B cell (primary cell): ENCODE measurements at regions not wholly inside any gene's neighbourhood (a gene's known extent, or its start where the extent isn't known, plus 50 kb on each side); places are given as distances from the start of the nearest gene placed in this dataset.

Experiments
- CTCF ChIP-seq: fragments of 200-600 bp; IDR thresholded peaks from one replicate; pipeline ENCODE4 v1.8.0; 2022; ENCODE audit warnings: antibody characterized with exemption, mild to moderate bottlenecking
- EZH2 ChIP-seq: IDR thresholded peaks from 2 replicates; pipeline ENCODE4 v1.6.1; 2012; ENCODE audit warnings: borderline replicate concordance, low read depth, mild to moderate bottlenecking, moderate library complexity, low read length; ENCODE audit not compliant: insufficient read depth, poor library complexity, severe bottlenecking

DNA sequence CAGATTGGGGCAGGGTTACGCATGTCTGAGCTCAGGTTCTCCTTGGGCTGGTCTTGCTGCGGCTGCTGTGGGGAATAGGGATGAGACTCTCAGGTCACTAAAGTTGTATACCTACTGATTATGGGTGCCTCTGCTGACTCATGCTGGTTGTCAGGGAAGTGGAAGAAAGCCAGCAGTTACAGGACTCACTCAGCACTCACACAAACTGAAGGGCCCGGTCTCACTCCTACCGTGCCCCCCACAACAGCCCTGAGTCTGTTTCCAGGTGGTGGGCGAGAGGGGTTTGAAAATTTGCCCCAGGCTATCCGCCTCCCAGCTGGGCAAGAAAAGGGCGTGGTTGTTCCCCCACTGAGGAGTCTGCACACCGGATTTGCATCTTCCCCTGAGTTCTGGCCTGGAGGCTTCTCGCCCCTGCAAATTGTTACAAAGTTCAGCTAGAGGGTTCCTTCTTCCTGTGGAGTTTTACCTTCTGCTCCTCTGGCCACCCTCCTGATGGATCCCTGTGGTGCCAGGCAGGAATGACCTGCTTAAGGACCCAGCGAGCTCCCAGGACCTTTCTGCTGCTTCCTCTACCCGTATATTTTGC lies 659.2 kb downstream of the HDGFL1 start:
- TF ChIP-seq CTCF (no peak), EZH2 (no peak)
